ENCODE measurements at regions not wholly inside any gene's neighbourhood (a gene's known extent, or its start where the extent isn't known, plus 50 kb on each side); places are given as distances from the start of the nearest gene placed in this dataset.

DNA sequence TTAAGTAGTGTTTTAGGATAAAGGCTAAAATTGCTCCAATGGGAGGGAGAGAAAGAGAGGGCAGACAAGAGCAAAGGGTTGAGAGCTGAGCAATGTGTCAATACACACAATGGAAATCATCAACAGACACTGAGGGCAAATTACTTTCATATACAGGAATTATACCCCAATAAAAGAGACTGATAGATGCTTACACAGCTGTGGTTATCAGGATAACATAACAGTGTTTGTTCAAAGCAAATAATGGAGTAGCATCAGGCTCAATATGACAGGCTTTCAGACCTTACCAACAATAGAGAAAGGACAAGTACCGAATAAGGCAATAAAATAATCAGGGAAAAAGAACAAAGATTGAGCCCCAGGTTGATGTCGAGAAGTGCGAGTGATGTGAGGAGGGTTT is 53.4 kb upstream of the DIO2 start:
- TF ChIP-seq, protein P1, sequence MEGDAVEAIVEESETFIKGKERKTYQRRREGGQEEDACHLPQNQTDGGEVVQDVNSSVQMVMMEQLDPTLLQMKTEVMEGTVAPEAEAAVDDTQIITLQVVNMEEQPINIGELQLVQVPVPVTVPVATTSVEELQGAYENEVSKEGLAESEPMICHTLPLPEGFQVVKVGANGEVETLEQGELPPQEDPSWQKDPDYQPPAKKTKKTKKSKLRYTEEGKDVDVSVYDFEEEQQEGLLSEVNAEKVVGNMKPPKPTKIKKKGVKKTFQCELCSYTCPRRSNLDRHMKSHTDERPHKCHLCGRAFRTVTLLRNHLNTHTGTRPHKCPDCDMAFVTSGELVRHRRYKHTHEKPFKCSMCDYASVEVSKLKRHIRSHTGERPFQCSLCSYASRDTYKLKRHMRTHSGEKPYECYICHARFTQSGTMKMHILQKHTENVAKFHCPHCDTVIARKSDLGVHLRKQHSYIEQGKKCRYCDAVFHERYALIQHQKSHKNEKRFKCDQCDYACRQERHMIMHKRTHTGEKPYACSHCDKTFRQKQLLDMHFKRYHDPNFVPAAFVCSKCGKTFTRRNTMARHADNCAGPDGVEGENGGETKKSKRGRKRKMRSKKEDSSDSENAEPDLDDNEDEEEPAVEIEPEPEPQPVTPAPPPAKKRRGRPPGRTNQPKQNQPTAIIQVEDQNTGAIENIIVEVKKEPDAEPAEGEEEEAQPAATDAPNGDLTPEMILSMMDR (IDR thresholded peaks at IDR 0.05) = no peak
- no peak for TF ChIP-seq POLR2A (IDR thresholded peaks at IDR 0.05)
- no peak for TF ChIP-seq POLR2AphosphoS5 (IDR thresholded peaks at IDR 0.05)

Measured in breast epithelium (tissue), 3 donors.